ENCODE measurements at regions not wholly inside any gene's neighbourhood (a gene's known extent, or its start where the extent isn't known, plus 50 kb on each side); places are given as distances from the start of the nearest gene placed in this dataset.

DNA sequence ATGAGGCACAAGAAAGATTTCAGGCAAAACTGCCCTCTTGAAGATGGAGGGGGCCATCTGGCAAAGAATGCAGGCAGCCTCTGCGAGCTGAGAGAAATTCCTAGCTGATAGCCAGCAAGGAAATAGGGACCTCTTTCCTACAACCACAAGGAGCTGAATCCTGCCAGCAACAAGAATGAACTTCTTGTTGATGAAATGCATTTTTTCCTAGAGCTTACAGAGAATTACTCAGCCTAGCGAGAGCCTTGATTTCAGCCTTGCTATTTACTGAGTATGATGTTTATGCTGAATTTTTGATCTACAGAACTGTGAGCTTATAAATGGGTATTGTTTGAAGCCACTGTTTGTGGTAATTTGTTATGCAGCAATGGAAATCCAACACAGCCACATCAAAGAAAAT is 148.5 kb upstream of the NAALADL2 start:
- TF ChIP-seq, protein P1, sequence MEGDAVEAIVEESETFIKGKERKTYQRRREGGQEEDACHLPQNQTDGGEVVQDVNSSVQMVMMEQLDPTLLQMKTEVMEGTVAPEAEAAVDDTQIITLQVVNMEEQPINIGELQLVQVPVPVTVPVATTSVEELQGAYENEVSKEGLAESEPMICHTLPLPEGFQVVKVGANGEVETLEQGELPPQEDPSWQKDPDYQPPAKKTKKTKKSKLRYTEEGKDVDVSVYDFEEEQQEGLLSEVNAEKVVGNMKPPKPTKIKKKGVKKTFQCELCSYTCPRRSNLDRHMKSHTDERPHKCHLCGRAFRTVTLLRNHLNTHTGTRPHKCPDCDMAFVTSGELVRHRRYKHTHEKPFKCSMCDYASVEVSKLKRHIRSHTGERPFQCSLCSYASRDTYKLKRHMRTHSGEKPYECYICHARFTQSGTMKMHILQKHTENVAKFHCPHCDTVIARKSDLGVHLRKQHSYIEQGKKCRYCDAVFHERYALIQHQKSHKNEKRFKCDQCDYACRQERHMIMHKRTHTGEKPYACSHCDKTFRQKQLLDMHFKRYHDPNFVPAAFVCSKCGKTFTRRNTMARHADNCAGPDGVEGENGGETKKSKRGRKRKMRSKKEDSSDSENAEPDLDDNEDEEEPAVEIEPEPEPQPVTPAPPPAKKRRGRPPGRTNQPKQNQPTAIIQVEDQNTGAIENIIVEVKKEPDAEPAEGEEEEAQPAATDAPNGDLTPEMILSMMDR (conservative IDR thresholded peaks at IDR 0.05; ENCODE audit: control insufficient read depth, insufficient read depth, low read depth, low read length), result no peak
- H3K4me3 ChIP-seq (ENCODE audit: control insufficient read depth, low read depth, low read length), result no peak overlapping the region
- no peak for DNase-seq (ENCODE audit: low read depth)

DNA sequence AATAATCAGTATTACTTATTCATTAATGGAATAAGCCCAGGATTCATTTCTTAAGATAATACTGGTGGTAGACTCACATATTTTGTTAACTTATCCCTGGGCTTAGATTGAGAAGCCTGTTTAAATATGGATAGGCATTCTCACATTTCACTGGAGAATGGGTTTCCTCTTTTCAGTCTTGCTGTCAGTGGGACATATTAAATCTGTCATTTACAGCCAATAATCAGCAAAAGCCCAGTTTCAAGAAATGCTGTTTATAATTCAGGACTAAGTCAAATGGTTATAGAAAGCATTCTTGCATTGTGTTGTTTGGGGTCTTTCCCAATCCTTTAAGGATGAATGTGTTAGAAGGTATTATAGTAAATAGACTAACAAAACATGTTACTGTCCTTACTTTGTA is 143.7 kb upstream of the NAALADL2 start:
- DNase-seq (ENCODE audit: low read depth), result no peak
- TF ChIP-seq, protein P1 (conservative IDR thresholded peaks at IDR 0.05; ENCODE audit: control insufficient read depth, insufficient read depth, low read depth, low read length), result no peak
- H3K4me3 ChIP-seq (ENCODE audit: control insufficient read depth, low read depth, low read length), result no peak overlapping the region

DNA sequence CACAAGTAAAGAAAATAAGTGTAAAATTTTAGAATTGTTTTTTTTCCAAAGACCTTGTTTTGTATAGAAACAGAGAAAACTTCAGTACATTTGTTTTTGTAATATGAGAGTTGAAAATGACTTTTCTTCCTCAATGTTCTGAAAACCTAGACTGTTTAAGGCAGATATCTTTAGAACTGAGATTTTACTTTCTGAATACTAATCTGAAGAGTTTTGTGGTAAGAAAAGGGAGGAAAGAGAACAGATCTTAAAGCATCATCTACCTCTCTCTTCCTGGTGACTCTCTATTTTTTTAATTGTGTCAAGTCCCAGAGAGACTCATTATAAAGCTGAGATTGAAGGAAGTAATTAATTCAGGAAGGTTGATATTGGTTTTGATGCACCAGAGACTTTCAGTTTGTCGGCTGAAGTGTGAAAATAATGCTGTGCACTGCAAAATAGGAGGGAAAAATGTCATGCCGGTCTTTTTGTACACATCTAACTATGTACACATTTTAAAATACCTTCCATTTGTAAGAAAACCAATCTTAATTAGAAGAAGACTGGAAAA is 142.1 kb upstream of the NAALADL2 start:
- TF ChIP-seq, protein P1 (conservative IDR thresholded peaks at IDR 0.05; ENCODE audit: control insufficient read depth, insufficient read depth, low read depth, low read length), result no peak
- H3K4me3 ChIP-seq (ENCODE audit: control insufficient read depth, low read depth, low read length), result no peak overlapping the region

DNA sequence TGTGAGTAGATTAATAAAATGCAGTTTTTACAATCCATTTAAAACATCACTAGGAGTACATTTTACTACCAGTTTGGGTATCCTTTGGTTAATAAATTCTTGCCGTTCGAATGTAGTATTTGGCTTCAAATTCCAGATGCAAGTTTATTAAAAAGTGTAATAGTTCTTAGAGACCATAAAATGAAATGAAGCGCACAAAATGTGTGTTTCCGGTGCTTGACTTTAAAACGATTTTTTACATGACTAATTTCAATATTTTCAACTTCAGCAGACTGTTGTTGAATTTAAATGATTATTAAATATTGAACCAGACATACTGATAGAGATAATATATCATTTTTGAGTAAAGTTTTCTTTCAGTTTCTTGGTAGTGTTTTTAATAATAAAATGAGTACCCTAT is 138.4 kb upstream of the NAALADL2 start:
- TF ChIP-seq, protein P1 (conservative IDR thresholded peaks at IDR 0.05; ENCODE audit: control insufficient read depth, insufficient read depth, low read depth, low read length), result no peak
- DNase-seq (ENCODE audit: low read depth), result no peak

More for the DNA sequence above, 142.1 kb upstream of the NAALADL2 start:
- no peak for DNase-seq (ENCODE audit: low read depth)

DNA sequence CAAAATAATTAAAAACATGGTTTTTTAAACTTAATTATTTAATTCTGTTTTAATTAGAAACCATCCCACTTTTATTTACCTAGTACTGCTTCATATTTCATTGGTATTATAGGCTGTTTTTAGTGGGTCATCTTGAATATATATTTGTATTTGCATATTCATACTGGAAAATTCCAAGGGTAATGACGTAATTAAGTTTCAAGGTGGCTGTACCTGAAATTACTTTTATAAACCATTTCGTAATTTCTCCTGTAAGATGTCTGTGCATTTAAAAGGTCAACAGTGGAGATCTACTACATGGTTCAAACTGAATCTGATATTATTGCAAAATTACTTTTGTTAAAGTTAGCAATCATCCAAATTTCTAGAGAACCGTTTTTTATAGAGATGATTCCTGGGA is 133.8 kb upstream of the NAALADL2 start:
- DNase-seq (ENCODE audit: low read depth), result no peak
- no peak overlapping the region for H3K4me3 ChIP-seq (ENCODE audit: control insufficient read depth, low read depth, low read length)
- TF ChIP-seq, protein P1 (conservative IDR thresholded peaks at IDR 0.05; ENCODE audit: control insufficient read depth, insufficient read depth, low read depth, low read length), result no peak

More for the DNA sequence above, 138.4 kb upstream of the NAALADL2 start:
- no peak overlapping the region for H3K4me3 ChIP-seq (ENCODE audit: control insufficient read depth, low read depth, low read length)

DNA sequence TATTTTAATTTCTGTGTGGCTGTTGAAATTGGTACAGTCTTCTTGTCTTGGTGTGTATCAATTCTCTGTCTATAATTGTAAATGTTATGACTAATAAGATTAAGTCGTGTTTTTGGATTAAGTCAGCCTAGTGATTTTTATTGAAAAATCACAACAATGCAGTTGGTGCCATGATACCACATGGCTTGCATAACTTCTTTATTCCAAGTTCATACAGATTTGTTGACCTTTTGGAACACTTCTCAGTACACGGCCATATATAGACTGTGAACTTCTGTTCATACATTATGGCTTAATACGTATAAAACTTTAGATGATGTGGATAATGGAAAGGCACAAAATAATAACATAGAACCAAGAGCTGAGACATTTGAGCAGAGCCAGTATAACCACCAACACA is 121.2 kb upstream of the NAALADL2 start:
- H3K4me3 ChIP-seq (ENCODE audit: control insufficient read depth, low read depth, low read length), result no peak overlapping the region
- DNase-seq (ENCODE audit: low read depth), result no peak
- TF ChIP-seq, protein P1 (conservative IDR thresholded peaks at IDR 0.05; ENCODE audit: control insufficient read depth, insufficient read depth, low read depth, low read length), result no peak

DNA sequence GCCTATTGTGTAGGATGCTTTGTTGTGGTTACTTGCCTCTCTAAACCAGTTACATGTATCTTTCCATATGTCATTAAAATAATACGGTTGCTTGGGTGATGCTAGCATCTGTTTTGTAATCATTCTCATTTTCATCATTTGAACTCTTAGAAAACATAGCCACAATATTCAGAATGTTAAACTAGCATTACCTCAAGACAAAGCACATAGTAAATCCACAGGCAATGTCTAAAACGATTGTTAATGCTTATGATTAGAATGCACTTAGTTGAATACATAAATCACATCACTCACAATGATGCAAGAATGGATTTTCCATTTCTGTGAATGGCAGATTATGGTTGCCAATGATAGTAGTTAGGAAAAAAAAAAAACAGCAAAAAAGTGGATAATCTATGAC is 110.0 kb upstream of the NAALADL2 start:
- no peak for DNase-seq (ENCODE audit: low read depth)
- TF ChIP-seq, protein P1 (conservative IDR thresholded peaks at IDR 0.05; ENCODE audit: control insufficient read depth, insufficient read depth, low read depth, low read length), result no peak
- H3K4me3 ChIP-seq (ENCODE audit: control insufficient read depth, low read depth, low read length), result no peak overlapping the region
